Astrocyte of the spinal cord (primary cell): ENCODE measurements at regions not wholly inside any gene's neighbourhood (a gene's known extent, or its start where the extent isn't known, plus 50 kb on each side); places are given as distances from the start of the nearest gene placed in this dataset.
"Not testable (repeated sequence)": the region's sequence is repeated elsewhere in the genome, so short reads cannot be mapped to it uniquely, and the experiment has no call there.

Experiments
- DNase-seq: peaks from one replicate; pipeline ENCODE4 v3.0.0; 2011; ENCODE audit warnings: low read depth, low spot score
- H3K4me3 ChIP-seq: 2 replicates; pipeline ENCODE4 v1.5.1; 2011; ENCODE audit warnings: low read depth, mild to moderate bottlenecking, low read length, moderate library complexity
- in situ Hi-C: cut with HindIII; loops from 2 replicates; pipeline ENCODE4 v1.10.0; 2017; ENCODE audit warnings: low sequenced_read_pairs
- TF ChIP-seq, protein P1 (sequence below): IDR thresholded peaks from 2 replicates; pipeline ENCODE4 v1.5.1; 2012; ENCODE audit warnings: low read depth, mild to moderate bottlenecking, low read length, inconsistent platforms

DNA sequence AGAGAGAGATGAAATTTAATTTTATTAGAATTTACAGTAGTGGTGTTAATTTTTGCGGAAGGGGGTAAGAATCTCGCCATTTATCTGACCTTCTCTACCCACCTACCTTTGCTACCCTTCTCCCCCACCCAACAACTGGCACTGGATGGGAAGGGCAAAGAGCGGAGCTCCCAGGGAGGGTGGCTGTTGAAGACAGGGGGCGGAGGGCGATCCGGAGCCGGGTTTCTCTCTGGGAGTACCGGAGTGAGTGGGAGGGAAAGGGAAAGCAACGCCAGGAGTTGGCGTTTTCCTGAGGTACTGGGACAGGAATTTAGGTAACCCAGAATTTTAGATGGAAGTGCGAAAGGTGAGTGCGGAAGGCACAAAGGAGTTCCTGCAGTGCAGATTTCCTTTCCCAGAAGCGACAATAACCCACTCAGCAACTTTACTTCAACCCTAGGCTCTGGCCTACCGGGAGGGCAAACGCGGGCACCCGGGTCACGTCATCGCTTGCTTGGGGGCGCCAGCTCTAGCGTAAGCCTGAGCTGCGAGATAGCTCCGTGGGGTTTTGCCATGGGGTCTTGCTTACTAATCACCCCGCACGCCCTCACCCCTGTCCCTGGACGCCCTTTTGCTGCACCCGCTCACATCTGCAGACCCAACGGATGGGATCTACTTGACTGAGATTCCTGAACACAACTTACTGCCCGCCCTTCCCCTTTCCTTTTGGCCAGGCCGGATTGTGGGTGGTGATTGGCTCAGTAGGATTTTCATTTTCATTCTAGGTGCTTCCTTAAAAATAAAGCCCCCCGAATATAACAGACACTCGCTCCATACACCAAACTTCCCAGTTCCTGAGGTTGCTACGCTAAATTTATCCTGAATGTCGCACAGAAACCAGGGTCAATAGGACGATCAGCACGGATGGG is 413.0 kb upstream of the ESRRG start:
- no peak overlapping the region for H3K4me3 ChIP-seq
- TF ChIP-seq, protein P1, sequence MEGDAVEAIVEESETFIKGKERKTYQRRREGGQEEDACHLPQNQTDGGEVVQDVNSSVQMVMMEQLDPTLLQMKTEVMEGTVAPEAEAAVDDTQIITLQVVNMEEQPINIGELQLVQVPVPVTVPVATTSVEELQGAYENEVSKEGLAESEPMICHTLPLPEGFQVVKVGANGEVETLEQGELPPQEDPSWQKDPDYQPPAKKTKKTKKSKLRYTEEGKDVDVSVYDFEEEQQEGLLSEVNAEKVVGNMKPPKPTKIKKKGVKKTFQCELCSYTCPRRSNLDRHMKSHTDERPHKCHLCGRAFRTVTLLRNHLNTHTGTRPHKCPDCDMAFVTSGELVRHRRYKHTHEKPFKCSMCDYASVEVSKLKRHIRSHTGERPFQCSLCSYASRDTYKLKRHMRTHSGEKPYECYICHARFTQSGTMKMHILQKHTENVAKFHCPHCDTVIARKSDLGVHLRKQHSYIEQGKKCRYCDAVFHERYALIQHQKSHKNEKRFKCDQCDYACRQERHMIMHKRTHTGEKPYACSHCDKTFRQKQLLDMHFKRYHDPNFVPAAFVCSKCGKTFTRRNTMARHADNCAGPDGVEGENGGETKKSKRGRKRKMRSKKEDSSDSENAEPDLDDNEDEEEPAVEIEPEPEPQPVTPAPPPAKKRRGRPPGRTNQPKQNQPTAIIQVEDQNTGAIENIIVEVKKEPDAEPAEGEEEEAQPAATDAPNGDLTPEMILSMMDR: no peak
- DNase-seq: no peak
- in situ Hi-C loops: no loop called here

DNA sequence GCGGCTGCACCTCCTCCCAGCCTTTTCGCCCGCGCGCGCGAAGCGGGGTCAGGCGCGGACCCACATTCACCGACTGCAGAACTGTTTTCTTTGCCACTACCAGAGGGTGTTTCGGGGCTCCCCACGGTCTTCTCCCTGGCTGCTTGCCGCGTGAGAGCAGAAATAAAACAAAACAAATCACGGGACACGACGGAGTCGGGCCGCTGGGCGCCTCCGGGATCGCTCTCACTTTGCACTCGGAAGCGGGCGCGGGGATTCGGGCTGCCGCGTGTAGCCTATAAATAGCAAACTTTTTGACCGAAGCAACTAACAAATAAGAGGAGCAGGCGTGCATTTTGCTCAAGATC is 412.3 kb upstream of the ESRRG start:
- H3K4me3 ChIP-seq: peak overlapping the region; percentile 39
- in situ Hi-C loops: no loop called here
- peak; percentile 10 for DNase-seq
- TF ChIP-seq, protein P1: no peak

DNA sequence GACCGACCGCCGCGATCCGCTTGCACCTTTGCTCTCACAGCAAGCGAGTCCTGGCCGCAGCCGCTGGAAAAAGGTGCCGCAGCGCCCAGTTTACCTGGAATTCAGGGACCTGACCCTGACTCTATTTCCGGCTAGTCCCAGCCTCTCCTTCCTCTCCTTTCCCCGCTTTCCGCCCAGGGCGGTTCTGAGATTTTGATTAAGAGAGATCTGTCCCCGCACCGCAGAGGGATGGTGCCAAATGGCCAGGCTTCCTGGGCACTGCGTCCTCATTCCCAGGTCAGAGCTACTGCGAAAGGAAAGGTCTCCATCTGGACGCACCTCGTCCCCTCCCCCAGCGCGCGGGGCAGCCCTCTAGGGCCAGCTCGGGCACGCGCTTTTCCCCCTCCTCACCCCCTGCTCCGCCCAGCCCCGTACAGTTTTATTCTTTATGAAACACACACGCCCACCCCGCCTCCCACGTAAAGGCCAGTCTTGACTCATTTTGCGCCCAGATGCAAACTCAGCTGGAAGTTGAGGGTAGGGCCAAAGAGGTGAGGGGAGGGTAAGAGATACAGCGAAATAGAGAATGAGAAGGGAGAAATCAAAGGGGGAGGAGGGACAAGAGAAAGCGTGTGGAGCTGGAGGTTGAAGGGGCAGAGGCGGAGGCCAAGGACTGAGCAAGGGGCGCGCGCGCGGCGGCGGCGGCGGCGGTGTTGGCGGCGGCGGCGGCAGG is 411.8 kb upstream of the ESRRG start:
- peak; percentile 10 for DNase-seq
- in situ Hi-C loops: no loop called here
- peak overlapping the region; percentile 39 for H3K4me3 ChIP-seq
- TF ChIP-seq, protein P1: no peak

DNA sequence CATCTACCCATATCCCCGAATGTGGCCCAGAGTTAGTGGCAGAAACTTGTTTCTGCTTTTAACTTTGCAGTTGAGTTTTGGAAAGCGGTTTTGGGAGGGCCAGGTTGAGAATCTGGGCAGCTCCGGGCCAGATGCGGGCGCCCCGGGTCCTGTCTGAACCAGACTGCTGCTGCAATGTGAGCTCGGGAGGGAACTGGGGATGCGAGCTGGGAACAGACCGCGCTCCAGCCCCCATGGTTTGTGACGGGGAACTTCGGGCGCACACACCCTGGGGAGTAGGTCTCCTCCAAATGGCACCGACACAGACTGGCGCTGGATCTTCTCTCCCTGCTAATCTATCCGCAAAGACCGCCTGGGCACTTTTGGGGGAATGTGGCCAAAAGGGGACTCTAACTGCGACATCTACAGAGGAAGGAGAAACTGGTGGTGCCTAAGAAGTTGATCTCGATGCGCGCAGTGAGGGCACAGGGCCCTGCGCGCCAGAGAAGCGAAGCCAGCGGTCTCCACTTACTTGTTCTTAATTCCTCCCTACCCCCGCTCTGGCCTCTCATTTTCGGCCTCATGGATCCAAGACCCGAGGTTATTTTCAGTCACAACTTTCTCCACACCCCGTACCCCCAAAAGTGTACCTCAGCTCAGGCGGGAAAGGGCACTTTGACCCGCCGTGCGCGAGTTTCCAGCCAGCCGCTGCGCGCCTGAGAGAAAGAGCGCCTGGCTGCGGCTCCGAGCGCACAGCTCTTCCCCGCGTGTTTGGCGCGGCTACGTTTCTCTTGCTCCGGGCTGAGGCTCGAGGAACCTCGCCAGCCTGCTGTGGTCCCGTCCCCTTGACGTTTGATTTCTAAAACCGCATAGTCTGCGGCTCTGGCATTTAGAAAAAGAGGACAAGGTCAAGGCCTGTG is 411.0 kb upstream of the ESRRG start:
- peak overlapping the region; percentile 39 for H3K4me3 ChIP-seq
- in situ Hi-C loops: no loop called here
- TF ChIP-seq, protein P1: no peak
- peak; percentile 50 for DNase-seq

DNA sequence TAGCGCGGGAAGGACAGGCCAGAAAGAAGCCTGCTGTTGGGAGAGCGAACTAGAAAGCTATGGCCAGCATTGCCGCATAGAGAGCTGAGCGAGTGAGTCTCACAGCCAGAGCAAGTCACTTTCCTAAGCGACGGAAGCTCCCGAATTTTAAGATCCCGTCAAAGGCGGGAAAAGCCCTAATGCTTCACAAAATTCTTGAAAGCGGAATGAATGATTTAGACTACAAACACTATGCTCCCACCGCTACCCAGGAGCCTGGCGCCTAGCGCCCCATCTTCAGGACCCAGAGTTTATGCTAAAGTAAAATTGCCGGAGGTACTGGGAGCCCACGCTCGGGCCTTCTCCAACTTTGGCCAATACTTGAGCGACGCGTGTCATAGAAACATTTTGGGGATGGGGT is 409.9 kb upstream of the ESRRG start:
- in situ Hi-C loops: no loop called here
- TF ChIP-seq, protein P1: no peak
- H3K4me3 ChIP-seq: no peak overlapping the region
- no peak for DNase-seq

DNA sequence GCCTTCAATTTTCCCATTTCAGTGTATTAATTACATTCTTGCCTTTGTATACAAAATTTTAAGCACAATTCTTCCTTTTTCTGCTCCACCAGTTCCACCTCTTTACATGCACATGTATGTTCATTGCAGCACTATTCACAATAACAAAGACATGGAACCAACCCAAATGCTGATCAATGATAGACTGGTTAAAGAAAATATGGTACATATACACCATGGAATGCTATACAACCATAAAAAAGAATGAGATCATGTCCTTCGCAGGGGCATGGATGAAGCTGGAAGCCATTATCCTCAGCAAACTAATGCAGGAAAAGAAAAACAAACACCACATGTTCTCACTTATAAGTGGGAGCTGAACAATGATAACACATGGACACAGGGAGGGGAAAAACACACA is 400.1 kb upstream of the ESRRG start:
- in situ Hi-C loops, H3K4me3 ChIP-seq, DNase-seq: not testable (repeated sequence)
